DND-41 (cell line): ENCODE measurements at regions not wholly inside any gene's neighbourhood (a gene's known extent, or its start where the extent isn't known, plus 50 kb on each side); places are given as distances from the start of the nearest gene placed in this dataset.

Experiments used
- ATAC-seq: fragments of 200-7000 bp; cut with Tn5 transposase; 3 replicates; pipeline ENCODE4 v1.9.1; 2021; ENCODE audit warnings: low read depth; ENCODE audit not compliant: insufficient read depth
- DNase-seq: peaks from one replicate; pipeline ENCODE4 v3.0.0-alpha.2; 2020
- H2AFZ ChIP-seq: 2 replicates; pipeline ENCODE4 v1.6.0; 2012; ENCODE audit warnings: low read depth, low read length
- H3K27ac ChIP-seq: 2 replicates; pipeline ENCODE4 v1.5.1; 2012; ENCODE audit warnings: low read length, inconsistent platforms
- H3K27me3 ChIP-seq: fragments of 200-600 bp; sonication (generic); 2 replicates; pipeline ENCODE4 v1.6.0; 2012; ENCODE audit warnings: low read length, mild to moderate bottlenecking, inconsistent platforms; ENCODE audit not compliant: insufficient read depth, poor library complexity
- H3K36me3 ChIP-seq: 2 replicates; pipeline ENCODE4 v1.5.1; 2012; ENCODE audit warnings: low read length, inconsistent platforms; ENCODE audit not compliant: insufficient read depth
- H3K4me1 ChIP-seq: 2 replicates; pipeline ENCODE4 v1.5.1; 2012; ENCODE audit warnings: mild to moderate bottlenecking, low read length; ENCODE audit not compliant: insufficient read depth
- H3K4me2 ChIP-seq: 2 replicates; pipeline ENCODE4 v1.6.0; 2012; ENCODE audit warnings: mild to moderate bottlenecking, moderate library complexity, low read length, inconsistent platforms; ENCODE audit not compliant: insufficient read depth
- H3K4me3 ChIP-seq, 2 experiments: fragments of 200-600 bp in 1 of 2; shearing (Covaris generic) in 1 of 2; 2 replicates each; pipeline ENCODE4 v1.5.1; 2012 to 2016; ENCODE audit warnings: inconsistent platforms in 2 of 2, low read length in 2 of 2, mild to moderate bottlenecking in 2 of 2, low read depth in 1 of 2, moderate library complexity in 1 of 2
- H3K79me2 ChIP-seq: 2 replicates; pipeline ENCODE4 v1.6.0; 2012; ENCODE audit warnings: low read length, inconsistent platforms; ENCODE audit not compliant: insufficient read depth
- H3K9ac ChIP-seq: 2 replicates; pipeline ENCODE4 v1.6.0; 2012; ENCODE audit warnings: low read depth, mild to moderate bottlenecking, inconsistent platforms, low read length, moderate library complexity
- H3K9me3 ChIP-seq: 2 replicates; pipeline ENCODE4 v1.5.1; 2012; ENCODE audit warnings: low read length, moderate library complexity, mild to moderate bottlenecking, inconsistent platforms; ENCODE audit not compliant: insufficient read depth, severe bottlenecking
- H4K20me1 ChIP-seq: 2 replicates; pipeline ENCODE4 v1.6.0; 2012; ENCODE audit warnings: low read length; ENCODE audit not compliant: insufficient read depth
- EZH2 ChIP-seq: IDR thresholded peaks from 3 replicates; pipeline ENCODE4 v1.6.1; 2012; ENCODE audit warnings: borderline replicate concordance, low read depth, mild to moderate bottlenecking, moderate library complexity, low read length, inconsistent platforms; ENCODE audit not compliant: severe bottlenecking
- TF ChIP-seq, protein P1 (sequence below): IDR thresholded peaks from 2 replicates; pipeline ENCODE4 v1.5.1; 2012; ENCODE audit warnings: borderline replicate concordance, low read length, moderate library complexity, mild to moderate bottlenecking; ENCODE audit not compliant: poor library complexity, severe bottlenecking; ENCODE audit errors: extremely low read depth

DNA sequence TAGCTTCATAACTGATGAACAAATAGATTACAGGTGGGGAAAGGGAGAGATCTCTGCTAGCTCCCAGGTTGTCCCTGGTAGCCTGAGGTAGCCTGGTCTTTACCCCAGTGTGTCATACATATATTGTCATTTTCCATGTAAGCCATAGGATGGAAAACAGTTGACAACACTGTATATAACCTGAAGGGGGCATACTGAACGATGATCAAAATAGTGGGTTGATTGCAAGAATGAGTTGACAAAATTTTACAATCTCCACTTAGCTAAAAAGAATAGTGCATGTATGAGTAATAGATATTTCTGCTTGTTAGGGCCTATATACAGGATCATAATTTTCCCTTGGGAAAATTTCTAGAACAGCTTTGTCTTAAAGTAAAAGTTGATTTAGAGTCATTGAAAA, 304.1 kb upstream of the HAND2 start:
- TF ChIP-seq, protein P1, sequence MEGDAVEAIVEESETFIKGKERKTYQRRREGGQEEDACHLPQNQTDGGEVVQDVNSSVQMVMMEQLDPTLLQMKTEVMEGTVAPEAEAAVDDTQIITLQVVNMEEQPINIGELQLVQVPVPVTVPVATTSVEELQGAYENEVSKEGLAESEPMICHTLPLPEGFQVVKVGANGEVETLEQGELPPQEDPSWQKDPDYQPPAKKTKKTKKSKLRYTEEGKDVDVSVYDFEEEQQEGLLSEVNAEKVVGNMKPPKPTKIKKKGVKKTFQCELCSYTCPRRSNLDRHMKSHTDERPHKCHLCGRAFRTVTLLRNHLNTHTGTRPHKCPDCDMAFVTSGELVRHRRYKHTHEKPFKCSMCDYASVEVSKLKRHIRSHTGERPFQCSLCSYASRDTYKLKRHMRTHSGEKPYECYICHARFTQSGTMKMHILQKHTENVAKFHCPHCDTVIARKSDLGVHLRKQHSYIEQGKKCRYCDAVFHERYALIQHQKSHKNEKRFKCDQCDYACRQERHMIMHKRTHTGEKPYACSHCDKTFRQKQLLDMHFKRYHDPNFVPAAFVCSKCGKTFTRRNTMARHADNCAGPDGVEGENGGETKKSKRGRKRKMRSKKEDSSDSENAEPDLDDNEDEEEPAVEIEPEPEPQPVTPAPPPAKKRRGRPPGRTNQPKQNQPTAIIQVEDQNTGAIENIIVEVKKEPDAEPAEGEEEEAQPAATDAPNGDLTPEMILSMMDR: peak; percentile 13
- no peak for TF ChIP-seq EZH2
- no peak overlapping the region for H3K27ac ChIP-seq
- H2AFZ ChIP-seq: no peak overlapping the region
- no peaks in the 10 kb centered on the region for H3K9me3 ChIP-seq
- no peak overlapping the region for H3K4me3 ChIP-seq
- H3K4me1 ChIP-seq: no peaks in the 10 kb centered on the region
- H3K4me2 ChIP-seq: no peak overlapping the region
- DNase-seq (no peak), ATAC-seq (no peak)
- H3K79me2 ChIP-seq: no peaks in the 10 kb centered on the region
- no peaks in the 10 kb centered on the region for H3K27me3 ChIP-seq
- no peaks in the 10 kb centered on the region for H4K20me1 ChIP-seq
- H3K9ac ChIP-seq: no peak overlapping the region
- no peaks in the 10 kb centered on the region for H3K36me3 ChIP-seq

DNA sequence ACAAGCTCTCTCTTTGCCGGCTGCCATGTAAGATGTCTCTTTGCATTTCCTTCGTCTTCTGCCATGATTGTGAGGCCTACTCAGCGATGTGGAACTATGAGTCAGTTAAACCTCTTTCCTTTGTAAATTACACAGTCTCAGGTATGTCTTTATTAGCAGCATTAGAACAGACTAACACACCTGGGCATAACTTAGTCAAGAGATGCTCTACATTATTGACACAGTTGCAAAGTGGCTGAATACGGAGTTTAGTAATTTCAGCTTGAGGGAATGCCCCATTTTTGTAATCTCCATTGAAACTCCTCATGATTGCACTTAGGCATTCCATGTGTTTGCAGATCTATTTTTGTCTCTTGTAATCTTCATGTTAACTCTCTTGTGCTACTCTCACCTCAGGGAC, 299.5 kb upstream of the HAND2 start:
- Histone ChIP-seq H3K4me2 (no peak overlapping the region), H3K9ac (no peak overlapping the region), H4K20me1 (no peaks in the 10 kb centered on the region), H3K36me3 (no peaks in the 10 kb centered on the region), H3K79me2 (no peaks in the 10 kb centered on the region), H3K4me3 (no peak overlapping the region), H3K27me3 (peaks cover 4% of the 10 kb centered on the region), H3K9me3 (no peaks in the 10 kb centered on the region), H2AFZ (no peak overlapping the region), H3K27ac (no peak overlapping the region), H3K4me1 (no peaks in the 10 kb centered on the region)
- ATAC-seq (no peak), DNase-seq (no peak)
- TF ChIP-seq, protein P1: no peak
- TF ChIP-seq EZH2: no peak

DNA sequence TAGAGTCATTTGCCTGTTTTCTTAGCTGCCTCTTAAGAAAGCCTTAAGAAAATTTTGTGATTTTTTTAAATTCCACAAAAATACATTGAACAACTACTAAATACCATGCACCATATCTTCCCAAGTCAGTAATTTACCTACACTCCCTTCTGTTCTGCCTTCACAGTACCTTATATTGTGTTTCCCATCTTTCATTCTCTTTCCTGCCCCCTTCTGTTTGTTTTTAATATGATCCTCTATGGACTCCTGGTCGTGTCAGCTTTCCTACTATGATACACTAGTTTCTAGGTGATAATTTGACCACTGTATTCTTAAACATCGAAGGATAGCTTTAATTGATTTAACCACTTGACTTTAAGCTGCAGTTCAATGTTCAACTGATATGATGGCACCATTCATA, 297.7 kb upstream of the HAND2 start:
- DNase-seq (no peak), ATAC-seq (no peak)
- no peak overlapping the region for H2AFZ ChIP-seq
- H3K9me3 ChIP-seq: no peaks in the 10 kb centered on the region
- no peaks in the 10 kb centered on the region for H3K79me2 ChIP-seq
- no peak overlapping the region for H3K27ac ChIP-seq
- no peak overlapping the region for H3K9ac ChIP-seq
- no peak overlapping the region for H3K4me2 ChIP-seq
- no peaks in the 10 kb centered on the region for H3K4me1 ChIP-seq
- TF ChIP-seq, protein P1: peak; percentile 20
- no peak for TF ChIP-seq EZH2
- H4K20me1 ChIP-seq: no peaks in the 10 kb centered on the region
- H3K36me3 ChIP-seq: no peaks in the 10 kb centered on the region
- H3K27me3 ChIP-seq: peaks cover 4% of the 10 kb centered on the region
- H3K4me3 ChIP-seq: no peak overlapping the region

DNA sequence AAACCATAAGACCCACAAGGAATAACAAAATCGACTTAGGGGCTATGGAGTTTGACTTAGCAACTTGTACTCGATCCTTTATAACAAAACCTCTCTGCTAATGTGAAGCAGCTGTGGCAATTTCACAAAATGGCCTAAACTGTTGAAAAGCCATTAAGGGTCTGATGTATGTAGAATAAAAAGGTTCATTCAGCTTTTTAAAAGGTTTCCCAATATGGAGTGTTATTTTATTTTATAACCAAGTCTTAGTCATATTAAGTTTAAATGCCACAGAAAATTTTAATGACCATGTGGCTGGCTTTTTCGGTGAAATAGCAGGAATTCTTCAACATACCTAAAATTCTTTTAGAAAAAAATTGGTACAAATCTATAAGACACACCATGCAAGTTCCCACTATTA, 291.8 kb upstream of the HAND2 start:
- ATAC-seq: no peak
- H3K27me3 ChIP-seq: peaks cover 7% of the 10 kb centered on the region

More for the DNA sequence above, 291.8 kb upstream of the HAND2 start:
- Histone ChIP-seq H3K9ac (no peak overlapping the region), H3K36me3 (no peaks in the 10 kb centered on the region), H3K27ac (no peak overlapping the region), H3K79me2 (no peaks in the 10 kb centered on the region), H2AFZ (no peak overlapping the region), H3K9me3 (no peaks in the 10 kb centered on the region), H4K20me1 (no peaks in the 10 kb centered on the region), H3K4me2 (no peak overlapping the region), H3K4me3 (no peak overlapping the region), H3K4me1 (no peaks in the 10 kb centered on the region)
- no peak for DNase-seq
- TF ChIP-seq, protein P1: no peak
- no peak for TF ChIP-seq EZH2
